BJ (cell line): ENCODE measurements at regions not wholly inside any gene's neighbourhood (a gene's known extent, or its start where the extent isn't known, plus 50 kb on each side); places are given as distances from the start of the nearest gene placed in this dataset.
A peak's percentile ranks its signal among the peaks of the same experiment; 100 is the strongest.
"Not testable (repeated sequence)": the region's sequence is repeated elsewhere in the genome, so short reads cannot be mapped to it uniquely, and the experiment has no call there.

Experiments used
- CTCF ChIA-PET: fragments of 350-600 bp; formaldehyde crosslinking; extraction: SDS; loops from one replicate; lab custom pipeline; 2021; ENCODE audit warnings: antibody characterized with exemption, inconsistent platforms; lab: Yijun Ruan, JAX
- POLR2A ChIA-PET: fragments of 300-600 bp; sonication (Branson Sonifier 250); formaldehyde crosslinking; extraction: SDS; loops from one replicate; lab custom pipeline; 2021; ENCODE audit warnings: antibody characterized with exemption; lab: Charles Lee
- DNase-seq: peaks from one replicate; pipeline ENCODE4 v3.0.0-alpha.2; 2011; ENCODE audit warnings: low read depth
- H3K27me3 ChIP-seq: 2 replicates; pipeline ENCODE4 v1.6.0; 2011; ENCODE audit warnings: low read length; ENCODE audit not compliant: control insufficient read depth, insufficient read depth
- H3K36me3 ChIP-seq: 2 replicates; pipeline ENCODE4 v1.5.1; 2011; ENCODE audit warnings: low read length; ENCODE audit not compliant: control insufficient read depth, insufficient read depth
- H3K4me3 ChIP-seq: 2 replicates; pipeline ENCODE4 v1.5.1; 2011; ENCODE audit warnings: low read depth, mild to moderate bottlenecking, control low read depth, low read length
- TF ChIP-seq, protein P1 (sequence below): IDR thresholded peaks from 2 replicates; pipeline ENCODE4 v1.5.1; 2011; ENCODE audit warnings: low read depth, mild to moderate bottlenecking, control low read depth, inconsistent platforms, low read length, moderate library complexity; ENCODE audit not compliant: insufficient read depth

GRCh38 chr5:37932450-37932849, 92.6 kb upstream of the GDNF start:
- POLR2A ChIA-PET, result no interaction called here
- CTCF ChIA-PET, result no interaction called here
- H3K36me3 ChIP-seq, result no peaks in the 10 kb centered on the region
- TF ChIP-seq, protein P1, sequence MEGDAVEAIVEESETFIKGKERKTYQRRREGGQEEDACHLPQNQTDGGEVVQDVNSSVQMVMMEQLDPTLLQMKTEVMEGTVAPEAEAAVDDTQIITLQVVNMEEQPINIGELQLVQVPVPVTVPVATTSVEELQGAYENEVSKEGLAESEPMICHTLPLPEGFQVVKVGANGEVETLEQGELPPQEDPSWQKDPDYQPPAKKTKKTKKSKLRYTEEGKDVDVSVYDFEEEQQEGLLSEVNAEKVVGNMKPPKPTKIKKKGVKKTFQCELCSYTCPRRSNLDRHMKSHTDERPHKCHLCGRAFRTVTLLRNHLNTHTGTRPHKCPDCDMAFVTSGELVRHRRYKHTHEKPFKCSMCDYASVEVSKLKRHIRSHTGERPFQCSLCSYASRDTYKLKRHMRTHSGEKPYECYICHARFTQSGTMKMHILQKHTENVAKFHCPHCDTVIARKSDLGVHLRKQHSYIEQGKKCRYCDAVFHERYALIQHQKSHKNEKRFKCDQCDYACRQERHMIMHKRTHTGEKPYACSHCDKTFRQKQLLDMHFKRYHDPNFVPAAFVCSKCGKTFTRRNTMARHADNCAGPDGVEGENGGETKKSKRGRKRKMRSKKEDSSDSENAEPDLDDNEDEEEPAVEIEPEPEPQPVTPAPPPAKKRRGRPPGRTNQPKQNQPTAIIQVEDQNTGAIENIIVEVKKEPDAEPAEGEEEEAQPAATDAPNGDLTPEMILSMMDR, result no peak
- no peaks in the 10 kb centered on the region; the same call in 1 of the 2 replicates for H3K27me3 ChIP-seq
- no peak overlapping the region for H3K4me3 ChIP-seq
- no peak for DNase-seq

- no peaks in the 10 kb centered on the region for H3K36me3 ChIP-seq
- POLR2A ChIA-PET, result no interaction called here
- CTCF ChIA-PET, result no interaction called here
- TF ChIP-seq, protein P1, result no peak
- DNase-seq, result no peak
- H3K27me3 ChIP-seq, result no peaks in the 10 kb centered on the region; the same call in 1 of the 2 replicates
- H3K4me3 ChIP-seq, result no peak overlapping the region
Measured at GRCh38 chr5:37931541-37931940, 91.7 kb upstream of the GDNF start.

GRCh38 chr5:37930350-37930749, 90.5 kb upstream of the GDNF start:
- Histone ChIP-seq H3K27me3 (no peaks in the 10 kb centered on the region; the same call in 1 of the 2 replicates), H3K4me3 (no peak overlapping the region), H3K36me3 (no peaks in the 10 kb centered on the region)
- no peak for DNase-seq
- POLR2A ChIA-PET, result no interaction called here
- CTCF ChIA-PET, result no interaction called here
- TF ChIP-seq, protein P1, result no peak

DNA sequence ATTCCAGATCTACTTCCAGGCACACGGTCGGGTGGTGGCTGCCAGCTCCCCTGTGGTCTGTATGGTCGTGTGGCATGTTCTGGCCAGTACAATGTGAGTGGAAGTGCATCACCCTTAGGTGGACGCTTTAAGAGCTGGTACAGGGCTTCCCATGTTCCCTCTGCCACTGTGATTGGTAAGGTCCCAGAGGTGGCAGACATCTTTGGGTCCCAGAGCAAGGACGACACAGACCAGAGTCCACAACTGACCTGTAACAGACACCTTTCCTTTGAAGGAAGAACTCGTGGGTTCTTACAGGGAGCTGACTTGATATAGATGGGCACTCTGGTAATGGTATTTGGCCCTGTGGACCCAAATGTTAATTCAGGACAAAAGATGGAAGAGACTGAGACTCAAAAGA, 90.0 kb upstream of the GDNF start:
- DNase-seq, result no peak
- TF ChIP-seq, protein P1, result no peak
- ChIA-PET POLR2A (no interaction called here), CTCF (no interaction called here)
- Histone ChIP-seq H3K4me3 (no peak overlapping the region), H3K36me3 (no peaks in the 10 kb centered on the region), H3K27me3 (no peaks in the 10 kb centered on the region; the same call in 1 of the 2 replicates)

- CTCF ChIA-PET, result interaction anchor here (0.7 kb wide), 1 partner anchor 189 kb away, joined by 3 read pairs; no protein-coding TSS in a partner anchor
- H3K27me3 ChIP-seq, POLR2A ChIA-PET, H3K36me3 ChIP-seq, H3K4me3 ChIP-seq, DNase-seq: not testable (repeated sequence)
Measured at GRCh38 chr5:37927753-37928152, 87.9 kb upstream of the GDNF start.

DNA sequence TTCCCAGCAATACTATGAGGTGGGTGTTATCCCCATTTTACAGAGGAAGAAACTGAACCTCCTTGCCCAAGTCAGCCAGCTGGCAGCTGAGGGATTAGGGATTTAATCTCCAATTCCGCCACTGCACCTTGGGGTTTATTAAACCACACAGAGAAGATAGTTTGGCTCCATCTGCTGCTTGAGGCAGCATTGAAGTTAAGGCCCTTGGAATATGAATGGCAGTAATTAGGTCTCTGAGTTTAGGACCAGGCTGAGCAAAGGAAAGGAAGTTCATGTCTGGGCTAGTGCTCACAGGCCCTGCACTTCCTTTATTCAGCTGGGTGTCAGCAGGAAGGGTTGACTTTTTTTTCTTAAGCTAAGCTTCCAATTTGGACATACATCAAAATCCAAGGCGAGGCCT, 86.9 kb upstream of the GDNF start:
- Histone ChIP-seq H3K4me3 (no peak overlapping the region), H3K36me3 (no peaks in the 10 kb centered on the region), H3K27me3 (no peaks in the 10 kb centered on the region; the same call in 1 of the 2 replicates)
- no peak for DNase-seq
- TF ChIP-seq, protein P1, result 0 out of 2 replicates have a peak, but pooled peaks have one; percentile 11
- ChIA-PET POLR2A (no interaction called here), CTCF (interaction anchor here (0.8 to 1.2 kb wide), 3 partner anchors 15 to 514 kb away, joined by 3 to 5 read pairs (median 3); no protein-coding TSS in a partner anchor)
